GM19452 (cell line): ENCODE measurements at regions not wholly inside any gene's neighbourhood (a gene's known extent, or its start where the extent isn't known, plus 50 kb on each side); places are given as distances from the start of the nearest gene placed in this dataset.
"Not testable (repeated sequence)": the region's sequence is repeated elsewhere in the genome, so short reads cannot be mapped to it uniquely, and the experiment has no call there.

Experiments used
- ATAC-seq: cut with Tn5 transposase; IDR thresholded peaks from one replicate; pipeline ENCODE4 v1.9.1; 2021; ENCODE audit not compliant: unreplicated experiment

DNA sequence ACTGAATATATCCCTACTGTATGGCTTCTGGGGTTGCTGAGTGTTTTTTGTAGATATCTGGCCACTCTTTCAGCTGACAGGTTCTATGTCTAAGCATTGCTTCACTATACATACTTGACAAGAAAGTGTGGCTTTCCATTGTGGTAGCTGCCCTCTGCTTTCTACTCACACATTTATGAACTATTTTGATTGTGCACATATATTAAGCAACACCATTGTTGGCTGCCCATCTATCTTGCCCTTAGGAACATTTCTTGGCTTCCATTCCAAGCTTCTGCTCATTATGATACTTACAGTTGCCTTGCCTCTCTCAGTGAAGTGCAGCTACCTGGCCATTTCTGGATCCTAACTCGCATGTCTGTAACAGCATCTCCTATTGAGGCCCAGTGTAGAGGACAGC is 153.6 kb upstream of the MOCS2 start:
- ATAC-seq = no peak

DNA sequence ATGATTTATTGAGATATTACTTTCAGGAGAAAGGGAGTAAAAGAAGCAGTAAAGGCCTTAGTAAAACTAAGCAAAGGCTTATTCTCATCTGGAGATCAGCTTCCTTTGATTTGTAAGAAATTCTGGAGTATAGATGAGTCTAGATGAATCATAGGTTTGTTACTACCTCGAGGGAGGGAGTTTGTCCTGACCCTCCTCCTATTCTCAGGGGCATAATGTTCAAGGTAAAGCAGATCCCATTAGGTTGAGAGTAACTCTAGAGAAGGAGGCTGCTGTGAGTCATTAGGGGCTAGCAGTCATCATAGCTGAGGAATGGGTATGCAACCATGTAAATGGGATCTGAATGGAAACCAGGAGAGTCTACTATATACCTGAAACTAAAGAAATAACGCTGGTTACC is 155.5 kb upstream of the MOCS2 start:
- no peak for ATAC-seq

DNA sequence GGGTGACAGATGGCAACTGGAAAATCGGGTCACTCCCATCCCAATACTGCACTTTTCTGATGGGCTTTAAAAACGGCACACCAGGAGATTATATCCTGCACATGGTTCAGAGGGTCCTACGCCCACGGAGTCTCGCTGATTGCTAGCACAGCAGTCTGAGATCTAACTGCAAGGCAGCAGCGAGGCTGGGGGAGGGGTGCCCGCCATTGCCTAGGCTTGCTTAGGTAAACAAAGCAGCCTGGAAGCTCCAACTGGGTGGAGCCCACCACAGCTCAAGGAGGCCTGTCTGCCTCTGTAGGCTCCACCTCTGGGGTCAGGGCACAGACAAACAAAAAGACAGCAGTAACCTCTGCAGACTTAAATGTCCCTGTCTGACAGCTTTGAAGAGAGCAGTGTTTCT is 158.7 kb upstream of the MOCS2 start:
- not testable (repeated sequence) for ATAC-seq

DNA sequence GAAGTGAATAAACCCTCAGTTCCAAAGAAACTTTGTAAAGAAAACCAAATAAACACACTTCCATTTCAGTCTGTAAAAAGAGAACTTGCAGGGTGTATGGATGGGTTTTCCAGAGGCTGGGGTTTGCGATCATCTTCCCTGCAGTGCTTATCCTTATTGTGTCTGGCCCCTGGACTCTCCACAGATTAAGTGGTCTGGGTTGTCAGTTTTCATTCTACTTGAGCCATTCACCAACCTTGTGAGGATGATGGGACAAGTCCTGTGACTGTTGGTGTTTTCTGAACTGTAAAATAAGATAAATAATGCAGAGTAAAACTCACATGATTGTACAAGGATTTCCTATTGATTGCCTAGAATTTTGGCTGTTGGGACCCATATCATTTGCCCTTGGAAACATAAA is 166.1 kb upstream of the MOCS2 start:
- ATAC-seq = no peak

DNA sequence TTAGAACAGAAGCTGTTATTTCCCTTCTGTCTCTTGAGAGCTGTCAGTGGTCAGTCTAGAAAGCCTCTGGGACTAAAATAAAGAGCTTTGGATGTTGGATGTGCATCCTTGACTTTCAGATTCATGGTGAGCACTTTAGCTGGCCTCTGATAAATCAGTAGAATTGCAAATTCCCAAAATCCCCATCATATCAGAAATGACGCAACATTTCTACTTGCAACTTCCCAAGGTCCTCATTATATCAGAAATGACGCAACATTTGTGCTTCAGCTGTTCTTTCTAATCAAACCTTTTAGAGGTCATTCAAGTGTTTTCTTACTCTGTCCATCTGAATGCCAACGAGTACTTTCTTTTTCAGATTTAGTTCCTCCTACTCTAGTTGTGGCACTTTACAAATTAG is 167.3 kb upstream of the MOCS2 start:
- ATAC-seq = no peak

DNA sequence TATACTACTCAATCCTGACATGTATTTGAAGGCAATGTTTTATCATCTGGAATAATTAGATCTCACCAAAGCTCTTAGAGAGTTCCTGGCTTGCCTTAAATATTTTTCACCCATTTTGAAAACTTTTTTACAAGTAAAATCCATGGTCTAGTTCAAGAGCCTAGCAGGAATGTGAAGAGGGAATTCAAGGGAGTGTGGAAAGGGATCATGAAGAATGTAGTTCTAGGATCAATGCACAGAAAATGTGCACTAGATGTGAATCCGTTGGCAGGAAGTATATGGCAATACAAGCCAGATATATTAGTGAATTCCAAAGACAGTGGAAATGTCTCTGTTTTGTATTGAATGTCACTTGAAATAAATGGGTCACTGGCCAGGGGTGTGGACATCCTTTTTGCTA is 167.9 kb upstream of the MOCS2 start:
- no peak for ATAC-seq

DNA sequence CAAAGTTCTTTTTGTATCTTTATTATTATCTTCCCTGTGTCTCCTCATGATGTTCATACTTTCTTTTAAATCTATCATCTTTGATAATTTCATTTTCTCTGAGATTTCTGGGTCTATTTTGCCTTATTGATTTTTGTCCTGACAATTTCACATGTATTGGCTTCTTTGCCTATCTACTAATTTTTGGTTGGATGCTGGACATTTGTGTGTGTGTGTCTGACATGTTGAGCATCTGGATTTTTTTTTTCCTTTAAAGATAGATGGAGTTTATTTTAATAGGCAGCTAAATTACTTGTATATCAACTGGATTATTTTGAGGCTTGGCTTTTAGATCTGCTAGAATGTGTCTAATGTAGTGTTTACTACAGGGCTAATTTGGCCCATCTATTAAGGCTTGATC is 178.0 kb upstream of the MOCS2 start:
- ATAC-seq = no peak

DNA sequence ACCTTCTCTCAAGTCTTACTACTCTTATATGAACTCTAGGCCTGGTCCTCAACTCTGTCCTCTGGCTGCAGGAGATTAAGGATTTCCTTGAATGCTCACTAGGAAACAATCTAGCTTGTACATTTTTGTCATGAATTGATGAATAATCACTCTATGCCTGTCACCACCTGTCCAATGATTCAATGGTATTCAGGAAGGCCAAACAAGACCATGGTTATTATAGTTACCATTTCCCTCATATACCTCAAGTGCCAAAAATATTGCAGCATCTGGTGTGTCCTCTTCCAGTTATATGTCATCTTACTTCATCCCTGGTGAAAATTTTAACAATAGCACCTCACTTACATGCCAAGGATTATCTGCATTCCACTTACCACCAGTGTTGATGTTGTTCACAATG is 179.0 kb upstream of the MOCS2 start:
- ATAC-seq = no peak

DNA sequence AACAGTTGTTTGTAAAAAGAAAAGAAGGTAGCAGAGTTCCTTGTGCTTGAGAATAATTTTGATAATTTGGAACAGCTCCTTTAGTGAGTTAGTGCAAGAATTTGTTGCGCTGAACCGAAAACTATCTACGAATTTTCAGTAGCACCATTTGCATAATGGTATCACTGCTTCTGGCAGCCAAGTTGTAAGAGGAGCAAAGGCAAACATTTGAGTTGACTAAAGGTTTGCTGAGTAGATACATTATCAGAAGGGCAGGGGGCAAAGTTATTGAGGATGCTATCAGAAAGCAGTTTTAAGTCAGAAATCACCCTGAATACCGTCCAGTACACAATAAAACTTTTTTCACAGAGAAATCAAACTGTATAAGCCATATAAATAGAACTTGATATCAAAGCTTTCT is 181.5 kb upstream of the MOCS2 start:
- no peak for ATAC-seq

DNA sequence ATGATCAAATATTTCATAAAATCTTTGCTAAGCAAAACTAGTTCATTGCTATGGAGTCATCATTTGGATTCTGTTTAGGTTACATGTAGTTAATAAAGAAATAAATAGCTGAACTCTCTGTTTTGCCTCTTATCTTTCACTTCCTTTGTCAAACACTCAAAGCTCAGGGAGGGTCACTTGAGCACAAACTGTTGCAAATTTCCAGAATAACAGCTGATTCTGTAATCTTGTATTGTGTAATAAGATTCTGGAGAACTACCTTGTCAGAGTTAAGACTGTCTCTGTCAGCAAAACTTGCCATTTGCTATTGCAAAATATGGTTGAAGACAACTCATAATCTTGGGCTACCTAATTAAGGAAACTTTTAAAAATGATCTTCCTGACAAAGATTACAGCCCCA is 182.0 kb upstream of the MOCS2 start:
- no peak for ATAC-seq

DNA sequence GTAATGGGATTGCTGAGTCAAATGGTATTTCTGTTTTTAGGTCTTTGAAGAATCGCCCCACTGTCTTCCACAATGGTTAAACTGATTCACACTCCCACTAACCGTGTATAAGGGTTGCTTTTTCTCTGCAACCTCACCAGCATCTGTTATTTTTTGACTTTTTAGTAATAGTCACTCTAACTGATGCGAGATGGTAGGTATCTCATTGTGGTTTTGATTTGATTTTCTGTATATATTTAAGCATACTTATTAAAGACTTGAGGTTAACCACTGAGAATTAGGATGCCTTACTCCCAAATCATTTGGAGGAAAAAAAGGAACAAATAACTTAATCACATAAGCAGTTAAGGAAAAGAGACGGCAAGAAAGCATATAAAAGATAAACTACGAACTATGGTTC is 181.6 kb upstream of the FST start:
- no peak for ATAC-seq

DNA sequence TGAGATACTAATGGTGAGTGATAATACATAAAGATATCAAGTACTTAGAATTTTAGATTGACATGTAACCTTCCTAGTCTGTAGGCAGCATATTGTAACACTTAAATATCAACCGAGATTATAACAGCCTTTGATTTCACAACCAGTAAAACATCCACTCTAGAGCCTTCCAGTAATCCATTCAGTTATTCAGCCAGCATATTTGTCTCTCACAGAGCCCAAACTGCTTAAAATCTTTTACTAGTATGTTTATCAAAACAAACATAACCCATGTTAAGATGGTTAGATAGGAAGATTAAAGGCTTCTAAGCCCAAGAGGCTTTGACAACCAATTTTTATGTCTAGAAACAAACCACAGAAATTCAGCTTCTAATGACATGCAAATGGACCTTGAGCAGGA is 177.9 kb upstream of the FST start:
- no peak for ATAC-seq

DNA sequence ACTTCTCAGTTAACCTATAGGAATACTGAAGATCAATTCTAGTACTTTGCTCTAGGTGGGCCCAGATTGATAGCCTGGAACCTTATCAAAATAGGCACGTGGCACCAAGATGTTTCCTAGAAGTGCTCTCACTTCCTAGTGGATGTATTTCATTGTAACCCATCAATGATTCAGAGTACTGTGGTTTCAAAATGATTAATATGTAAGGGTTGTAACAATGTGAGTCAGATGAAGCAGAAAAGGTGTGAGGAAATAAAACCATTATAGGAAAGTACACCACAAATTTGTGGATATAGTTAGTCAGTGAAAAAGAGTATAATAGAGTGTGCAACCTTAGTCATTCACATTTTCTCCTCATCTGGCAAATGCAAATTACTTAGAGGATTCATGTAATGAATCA is 177.3 kb upstream of the FST start:
- ATAC-seq = no peak

DNA sequence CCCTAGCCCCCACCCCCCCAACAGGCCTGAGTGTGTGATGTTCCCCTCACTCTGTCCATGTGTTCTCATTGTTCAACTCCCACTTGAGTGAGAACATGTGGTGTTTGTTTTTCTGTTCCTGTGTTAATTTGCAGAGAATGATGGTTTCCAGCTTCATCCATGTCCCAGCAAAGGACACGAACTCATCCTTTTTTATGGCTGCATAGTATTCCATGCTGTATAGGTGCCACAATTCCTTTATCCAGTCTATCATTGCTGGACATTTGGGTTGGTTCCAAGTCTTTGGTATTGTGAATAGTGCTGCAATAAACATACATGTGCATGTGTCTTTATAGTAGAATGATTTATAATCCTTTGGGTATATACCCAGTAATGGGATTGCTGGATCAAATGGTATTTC is 175.1 kb upstream of the FST start:
- ATAC-seq = not testable (repeated sequence)

DNA sequence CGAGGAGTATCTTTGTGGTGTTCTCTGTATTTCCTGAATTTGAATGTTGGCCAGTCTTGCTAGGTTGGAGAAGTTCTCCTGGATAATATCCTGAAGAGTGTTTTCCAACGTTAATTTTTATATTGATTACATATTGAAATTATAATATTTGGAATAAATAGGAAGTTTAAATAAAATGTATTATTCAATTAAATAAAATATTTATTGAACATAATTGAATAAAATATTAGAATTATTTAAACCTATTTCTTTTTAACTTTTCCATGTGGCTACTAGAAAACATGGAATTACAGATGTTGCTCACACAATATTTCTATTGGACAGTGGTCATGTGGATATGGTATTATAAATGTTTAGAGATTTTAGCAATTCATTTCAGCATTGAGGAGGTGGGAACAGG is 170.8 kb upstream of the FST start:
- ATAC-seq = no peak

DNA sequence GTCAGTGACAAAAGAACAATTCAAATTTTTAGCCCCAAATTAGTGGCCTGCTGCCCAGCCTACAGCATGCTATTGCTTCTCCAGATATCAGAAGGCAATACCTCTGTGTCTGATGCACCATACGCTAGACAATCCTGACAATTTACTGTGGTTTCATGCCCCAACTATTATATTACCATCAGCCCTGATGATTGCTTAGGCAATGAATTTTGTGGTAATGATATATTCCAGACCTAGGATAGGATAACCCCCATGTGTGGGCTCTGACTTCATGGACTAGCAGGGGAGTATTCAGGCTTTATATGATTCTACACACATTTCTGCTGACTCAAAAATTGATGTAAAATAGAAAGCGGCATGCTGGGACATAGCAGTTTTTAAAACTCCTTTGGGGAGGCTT is 168.7 kb upstream of the FST start:
- ATAC-seq = no peak

DNA sequence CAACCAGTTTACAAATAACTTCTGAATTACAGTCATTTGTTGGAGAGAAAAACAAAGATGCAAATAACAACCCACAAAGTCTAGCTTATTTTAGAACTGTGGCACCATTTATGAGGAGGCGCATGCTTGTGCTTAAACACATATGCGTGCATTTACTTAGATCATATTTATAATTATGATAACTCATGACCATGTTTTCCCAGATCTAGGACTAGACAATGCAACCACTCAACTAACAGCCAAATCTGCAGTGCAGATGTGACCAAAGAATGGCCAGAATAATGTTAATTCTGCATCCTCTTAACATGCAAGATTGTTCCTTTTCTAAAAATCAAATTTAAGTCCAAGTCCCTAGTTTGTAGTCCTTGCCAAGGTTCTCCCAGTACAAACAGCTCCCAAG is 167.3 kb upstream of the FST start:
- no peak for ATAC-seq

DNA sequence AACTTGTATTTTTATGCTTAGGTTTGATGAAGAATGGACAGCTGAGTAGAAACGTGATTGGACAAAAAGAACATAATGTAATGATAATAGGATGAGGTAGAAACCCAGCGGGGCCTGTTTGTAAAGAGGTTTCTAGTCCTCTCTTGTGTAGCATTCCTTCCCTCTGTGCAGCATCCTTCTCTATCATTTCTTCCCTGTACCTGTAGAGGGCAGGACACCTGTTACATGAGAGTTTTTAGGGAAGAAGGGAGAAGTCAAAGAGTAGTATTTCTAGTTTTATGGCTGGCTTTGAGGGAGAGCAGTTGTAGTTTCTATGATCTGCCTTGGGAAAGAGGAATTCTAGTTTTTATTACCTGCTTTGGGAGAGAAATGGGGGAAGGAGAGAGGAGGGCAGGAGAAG is 162.1 kb upstream of the FST start:
- no peak for ATAC-seq

DNA sequence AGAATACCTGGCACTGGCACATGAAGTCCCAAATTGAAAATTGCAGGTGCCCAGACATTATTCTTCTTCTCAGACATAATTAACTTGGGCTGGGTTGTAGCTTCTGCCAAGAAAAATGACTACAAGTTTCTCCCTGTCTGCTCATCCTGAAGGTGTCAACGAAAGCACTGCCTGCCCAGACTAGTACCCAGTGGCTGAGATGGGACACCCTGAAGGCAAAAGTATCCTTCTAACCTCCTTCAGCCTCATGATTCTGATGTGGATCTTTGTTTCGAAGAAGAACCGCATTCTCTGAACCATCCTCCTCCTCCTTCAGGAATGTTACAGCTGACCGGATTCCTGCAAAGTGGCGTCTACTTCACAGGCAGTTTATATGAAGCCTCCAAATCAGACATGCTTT is 161.1 kb upstream of the FST start:
- no peak for ATAC-seq

DNA sequence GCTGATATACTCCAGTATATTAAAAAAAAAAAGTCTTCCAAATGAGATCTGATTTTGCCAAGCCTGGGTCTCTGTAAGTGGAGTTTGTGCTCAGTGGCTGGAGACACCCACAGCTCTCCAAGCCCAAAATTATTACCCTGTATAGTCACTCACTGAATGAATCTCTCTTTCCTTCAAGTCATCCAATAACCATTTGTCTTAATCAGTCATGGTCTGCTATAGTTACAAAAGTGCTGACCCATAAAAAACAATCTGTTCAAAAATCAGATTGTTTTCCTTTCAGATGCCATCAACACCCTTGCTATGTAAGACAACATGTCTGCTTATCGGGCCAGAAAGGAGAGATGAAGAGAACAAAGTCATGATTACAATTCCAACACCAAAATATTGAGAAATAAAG is 159.4 kb upstream of the FST start:
- no peak for ATAC-seq

DNA sequence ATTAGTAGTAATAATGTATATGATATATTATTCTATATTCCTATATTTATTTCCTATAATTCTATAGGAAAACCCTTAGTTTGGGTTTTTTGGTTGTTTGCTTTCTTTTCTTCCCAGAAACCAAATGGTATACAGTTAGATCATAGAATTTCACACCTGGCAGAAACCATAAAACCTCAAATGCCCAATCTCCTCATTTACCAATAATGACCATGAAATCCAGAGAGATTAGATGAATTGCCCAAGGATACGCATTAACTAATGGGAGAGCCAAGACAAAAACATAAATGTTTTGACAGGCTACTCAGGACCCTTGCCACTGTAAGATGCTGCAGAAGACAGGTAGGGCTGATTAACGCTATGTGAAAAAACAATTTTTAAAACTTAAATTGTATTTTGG is 158.7 kb upstream of the FST start:
- ATAC-seq = no peak

DNA sequence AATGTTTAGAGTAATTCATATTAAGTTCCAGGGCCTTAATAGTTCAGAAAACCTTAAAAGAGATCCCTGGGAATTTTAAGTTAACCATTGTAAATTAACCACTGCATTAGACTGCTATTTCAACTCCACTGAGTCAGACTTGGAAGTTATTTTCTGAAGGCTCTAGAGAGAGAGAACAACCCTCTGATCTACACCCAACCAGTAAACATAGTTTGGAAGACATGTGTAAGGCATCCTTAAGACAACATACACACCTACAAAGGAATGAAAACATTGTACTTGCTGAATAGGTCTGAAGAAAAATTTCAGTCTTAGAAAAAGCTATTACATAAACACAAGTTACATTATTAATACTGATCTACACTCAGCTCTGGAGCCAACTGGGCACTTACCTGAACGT is 158.2 kb upstream of the FST start:
- no peak for ATAC-seq

DNA sequence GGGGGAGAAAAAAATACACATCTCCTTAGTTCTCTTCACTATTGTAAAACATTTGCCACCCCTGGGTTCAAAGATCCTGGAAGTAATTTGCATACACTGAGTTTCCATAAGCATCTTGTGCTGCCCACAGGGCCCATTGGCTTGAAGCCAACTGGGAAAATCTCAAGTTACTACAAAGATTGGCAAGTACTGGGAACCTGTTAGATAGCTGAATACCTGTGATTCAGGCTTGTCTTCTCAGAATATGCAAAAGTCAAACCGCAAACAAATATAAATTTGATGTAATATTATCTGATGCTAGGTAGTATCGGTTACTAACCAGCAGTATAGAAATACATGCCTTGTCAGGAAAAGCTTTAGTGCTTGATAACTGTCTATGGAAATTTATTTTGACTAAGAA is 156.9 kb upstream of the FST start:
- no peak for ATAC-seq

DNA sequence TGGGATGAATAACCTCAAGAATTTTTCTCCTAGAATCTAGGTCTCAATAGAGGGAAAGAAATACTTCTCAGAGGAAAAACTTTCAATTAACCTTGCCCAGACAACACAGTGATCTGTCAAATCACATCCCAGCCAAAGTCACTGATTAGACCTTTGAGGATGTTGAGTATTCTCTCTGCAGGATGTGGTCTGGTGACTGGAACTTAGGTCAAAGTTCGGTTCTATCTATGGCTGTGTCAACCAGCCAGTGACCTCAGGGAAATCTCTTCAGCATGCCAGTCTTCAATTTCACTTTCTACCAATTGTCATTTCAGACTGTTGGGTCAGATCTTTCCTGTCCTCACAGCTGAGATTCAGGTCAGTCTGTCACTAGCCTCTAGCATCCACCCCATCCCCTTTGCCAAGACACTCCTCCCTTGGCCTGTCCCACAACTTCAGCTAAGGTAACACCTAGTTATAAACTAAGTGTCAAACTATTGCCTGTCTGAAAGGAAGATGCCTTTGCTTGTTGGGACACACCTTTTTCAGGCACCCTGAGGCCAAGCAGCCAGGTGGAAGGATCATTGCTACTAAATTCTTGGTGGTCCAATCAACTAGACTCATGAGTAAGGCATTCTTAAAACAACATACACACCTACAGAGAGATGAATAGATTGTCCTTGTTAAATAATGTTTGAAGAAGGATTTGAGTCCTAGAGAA is 156.3 kb upstream of the FST start:
- peak; percentile 87 for ATAC-seq
